CD14-positive monocyte (primary cell): ENCODE measurements at regions not wholly inside any gene's neighbourhood (a gene's known extent, or its start where the extent isn't known, plus 50 kb on each side); places are given as distances from the start of the nearest gene placed in this dataset.

Experiments used
- DNase-seq, 3 donors: peaks; one replicate each; pipeline ENCODE4 v3.0.0-alpha.2; 2011 to 2022
- H2AFZ ChIP-seq: 2 replicates; pipeline ENCODE4 v1.6.0; 2012; ENCODE audit warnings: mild to moderate bottlenecking, low read depth, low read length, inconsistent platforms; ENCODE audit not compliant: insufficient read depth, poor library complexity, severe bottlenecking
- H3K27ac ChIP-seq, 2 donors: 1 replicate in 1 of 2; 2 replicates in 1 of 2; pipeline ENCODE4 v1.5.1; 2012 to 2013; ENCODE audit warnings: low read length in 2 of 2, control low read depth in 1 of 2, inconsistent platforms in 1 of 2, low read depth in 1 of 2, mild to moderate bottlenecking in 1 of 2
- H3K27me3 ChIP-seq, 2 donors: one replicate each; pipeline versions ENCODE4 v1.6.0 to v1.6.1; 2011 to 2013; ENCODE audit warnings: low read length in 2 of 2; ENCODE audit not compliant: control insufficient read depth in 2 of 2, insufficient read depth in 2 of 2
- H3K36me3 ChIP-seq, 2 donors: replicated peaks in 1 of 2; 1 replicate in 1 of 2; 2 replicates in 1 of 2; pipeline versions ENCODE4 v1.5.1 to v1.6.1; 2012 to 2013; ENCODE audit warnings: low read length in 2 of 2, control low read depth in 1 of 2, inconsistent platforms in 1 of 2, mild to moderate bottlenecking in 1 of 2; ENCODE audit not compliant: insufficient read depth in 2 of 2, control insufficient read depth in 1 of 2
- H3K4me1 ChIP-seq, 2 donors: 1 replicate in 1 of 2; 2 replicates in 1 of 2; pipeline versions ENCODE4 v1.5.1 to v1.6.1; 2012 to 2013; ENCODE audit warnings: low read length in 2 of 2, control low read depth in 1 of 2, inconsistent platforms in 1 of 2, mild to moderate bottlenecking in 1 of 2, moderate library complexity in 1 of 2; ENCODE audit not compliant: insufficient read depth in 2 of 2, control insufficient read depth in 1 of 2
- H3K4me2 ChIP-seq: replicated peaks from 2 replicates; pipeline ENCODE3; 2012; ENCODE audit warnings: low read length, moderate library complexity, mild to moderate bottlenecking; ENCODE audit not compliant: poor library complexity, severe bottlenecking; ENCODE audit errors: extremely low read depth
- H3K4me3 ChIP-seq, 3 experiments: fragments of 200-600 bp in 1 of 3; sonication (generic) in 1 of 3; replicated peaks in 1 of 3; 1 replicate in 2 of 3; 2 replicates in 1 of 3; pipeline ENCODE4 v1.5.1; 2011 to 2013; ENCODE audit warnings: low read length in 3 of 3, mild to moderate bottlenecking in 3 of 3, control low read depth in 2 of 3, low read depth in 2 of 3, inconsistent platforms in 1 of 3, moderate library complexity in 1 of 3
- H3K79me2 ChIP-seq: 2 replicates; pipeline ENCODE4 v1.6.0; 2012; ENCODE audit warnings: mild to moderate bottlenecking, control low read depth, inconsistent platforms, low read length, moderate library complexity; ENCODE audit not compliant: insufficient read depth
- H3K9ac ChIP-seq: 2 replicates; pipeline ENCODE4 v1.6.0; 2017; ENCODE audit warnings: low read length, mild to moderate bottlenecking; ENCODE audit not compliant: insufficient read depth, poor library complexity, severe bottlenecking
- H3K9me3 ChIP-seq, 2 donors: replicated peaks in 1 of 2; 1 replicate in 1 of 2; 2 replicates in 1 of 2; pipeline versions ENCODE4 v1.5.1 to v1.6.1; 2012 to 2013; ENCODE audit warnings: low read length in 2 of 2, control low read depth in 1 of 2; ENCODE audit not compliant: control insufficient read depth in 1 of 2, insufficient read depth in 1 of 2
- H4K20me1 ChIP-seq: 2 replicates; pipeline ENCODE4 v1.6.0; 2012; ENCODE audit warnings: mild to moderate bottlenecking, low read length, control low read depth, moderate library complexity; ENCODE audit not compliant: insufficient read depth
- H3K27ac Mint-ChIP-seq, 7 donors: one replicate each; pipeline ENCODE4 v1.8.0; 2020; ENCODE audit warnings: mild to moderate bottlenecking in 7 of 7, mixed read lengths in 7 of 7, moderate library complexity in 6 of 7, inconsistent platforms in 2 of 7
- H3K27me3 Mint-ChIP-seq, 3 donors: one replicate each; pipeline ENCODE4 v1.8.0; 2021 to 2022; ENCODE audit warnings: low read depth in 3 of 3, mild to moderate bottlenecking in 3 of 3, mixed read lengths in 3 of 3, moderate library complexity in 3 of 3, inconsistent platforms in 1 of 3
- H3K36me3 Mint-ChIP-seq, 2 donors: one replicate each; pipeline ENCODE4 v1.8.0; 2020; ENCODE audit warnings: mixed read lengths in 2 of 2, inconsistent platforms in 1 of 2, mild to moderate bottlenecking in 1 of 2
- H3K4me1 Mint-ChIP-seq: one replicate; pipeline ENCODE4 v1.8.0; 2020; ENCODE audit warnings: mild to moderate bottlenecking, mixed read lengths
- H3K4me3 Mint-ChIP-seq, 2 donors: one replicate each; pipeline ENCODE4 v1.8.0; 2020; ENCODE audit warnings: mild to moderate bottlenecking in 2 of 2, mixed read lengths in 2 of 2, moderate library complexity in 1 of 2
- H3K9me3 Mint-ChIP-seq, 7 donors: one replicate each; pipeline ENCODE4 v1.8.0; 2020 to 2022; ENCODE audit warnings: mixed read lengths in 7 of 7, mild to moderate bottlenecking in 6 of 7, moderate library complexity in 6 of 7, inconsistent platforms in 2 of 7
- whole genome bisulfite sequencing: methylation state at CpG from one replicate; pipeline ENCODE4 v1.1.5; 2013; ENCODE audit warnings: missing lambda C conversion rate; ENCODE audit not compliant: insufficient coverage; 5-methylcytosine and 5-hydroxymethylcytosine counted together
- intact Hi-C, 2 donors: fragments of 100-400 bp; cut with micrococcal nuclease; formaldehyde crosslinking; loops; one replicate each; pipeline versions ENCODE4 v1.15.0 to v1.15.1; 2023
- TF ChIP-seq, protein P1 (sequence below): fragments of 200-600 bp; IDR thresholded peaks from one replicate; pipeline ENCODE4 v1.8.0; 2022; ENCODE audit warnings: antibody characterized with exemption, mild to moderate bottlenecking

DNA sequence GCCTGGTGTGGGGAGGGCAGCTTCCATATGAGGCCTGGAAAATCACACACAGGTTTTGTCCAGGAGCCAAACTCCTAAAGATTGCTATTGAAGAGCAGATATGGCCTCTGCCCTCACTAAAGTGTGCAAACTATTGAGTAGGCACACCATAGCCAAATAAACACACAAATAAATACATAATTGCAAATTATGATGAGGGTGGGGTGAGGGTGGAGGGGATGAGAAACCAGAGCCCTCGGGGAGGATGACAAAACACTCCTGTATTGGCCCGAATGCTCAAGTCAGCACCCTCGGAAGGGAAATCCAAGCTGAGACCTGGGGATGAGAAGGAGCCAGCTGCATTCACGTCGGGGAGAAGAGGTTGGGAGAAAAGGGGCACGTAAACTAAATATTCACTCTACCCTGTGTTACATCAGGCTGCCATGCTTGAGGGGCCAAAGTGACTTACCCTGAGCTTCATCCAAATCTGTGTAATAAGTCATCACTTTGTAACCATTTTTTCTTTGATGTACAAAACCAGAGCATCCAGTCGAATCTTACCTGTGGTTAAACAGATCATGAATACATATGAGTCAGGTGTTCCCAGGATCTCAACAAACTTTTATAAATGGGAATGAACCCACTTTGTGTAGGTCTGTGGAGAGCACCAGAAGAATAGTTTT, 73.9 kb upstream of the PCSK1 start:
- H3K9me3 Mint-ChIP-seq = peaks cover 0 to 1% (median 0%) of the 10 kb centered on the region in 7 donors
- peaks cover 1 to 7% (median 5%) of the 10 kb centered on the region in 3 donors for H3K27me3 Mint-ChIP-seq
- H3K9me3 ChIP-seq = no peaks in the 10 kb centered on the region
- WGBS = 100% methylated on average over 2 of the region's 7 CpGs
- no peak for DNase-seq
- H3K27ac Mint-ChIP-seq = no peak overlapping the region
- no peaks in the 10 kb centered on the region for H4K20me1 ChIP-seq
- TF ChIP-seq, protein P1, sequence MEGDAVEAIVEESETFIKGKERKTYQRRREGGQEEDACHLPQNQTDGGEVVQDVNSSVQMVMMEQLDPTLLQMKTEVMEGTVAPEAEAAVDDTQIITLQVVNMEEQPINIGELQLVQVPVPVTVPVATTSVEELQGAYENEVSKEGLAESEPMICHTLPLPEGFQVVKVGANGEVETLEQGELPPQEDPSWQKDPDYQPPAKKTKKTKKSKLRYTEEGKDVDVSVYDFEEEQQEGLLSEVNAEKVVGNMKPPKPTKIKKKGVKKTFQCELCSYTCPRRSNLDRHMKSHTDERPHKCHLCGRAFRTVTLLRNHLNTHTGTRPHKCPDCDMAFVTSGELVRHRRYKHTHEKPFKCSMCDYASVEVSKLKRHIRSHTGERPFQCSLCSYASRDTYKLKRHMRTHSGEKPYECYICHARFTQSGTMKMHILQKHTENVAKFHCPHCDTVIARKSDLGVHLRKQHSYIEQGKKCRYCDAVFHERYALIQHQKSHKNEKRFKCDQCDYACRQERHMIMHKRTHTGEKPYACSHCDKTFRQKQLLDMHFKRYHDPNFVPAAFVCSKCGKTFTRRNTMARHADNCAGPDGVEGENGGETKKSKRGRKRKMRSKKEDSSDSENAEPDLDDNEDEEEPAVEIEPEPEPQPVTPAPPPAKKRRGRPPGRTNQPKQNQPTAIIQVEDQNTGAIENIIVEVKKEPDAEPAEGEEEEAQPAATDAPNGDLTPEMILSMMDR = no peak
- no peaks in the 10 kb centered on the region for H3K4me1 Mint-ChIP-seq
- no peak overlapping the region for H2AFZ ChIP-seq
- intact Hi-C loops = no loop called here
- H3K4me3 ChIP-seq = no peak overlapping the region
- H3K36me3 Mint-ChIP-seq = no peaks in the 10 kb centered on the region
- no peaks in the 10 kb centered on the region for H3K27me3 ChIP-seq
- H3K4me1 ChIP-seq = no peaks in the 10 kb centered on the region
- H3K4me2 ChIP-seq = no peak overlapping the region
- no peaks in the 10 kb centered on the region for H3K79me2 ChIP-seq
- no peak overlapping the region for H3K27ac ChIP-seq
- H3K4me3 Mint-ChIP-seq = no peak overlapping the region
- no peak overlapping the region for H3K9ac ChIP-seq
- no peaks in the 10 kb centered on the region for H3K36me3 ChIP-seq

- WGBS = no CpG with 5 or more reads among the region's 1 CpG
- H3K36me3 Mint-ChIP-seq = no peaks in the 10 kb centered on the region
- no peak for DNase-seq
- Histone ChIP-seq H3K36me3 (no peaks in the 10 kb centered on the region), H3K27me3 (no peaks in the 10 kb centered on the region), H3K9me3 (no peaks in the 10 kb centered on the region), H2AFZ (no peak overlapping the region), H4K20me1 (no peaks in the 10 kb centered on the region), H3K27ac (no peak overlapping the region), H3K4me2 (no peak overlapping the region), H3K79me2 (no peaks in the 10 kb centered on the region), H3K4me1 (no peaks in the 10 kb centered on the region), H3K9ac (no peak overlapping the region), H3K4me3 (no peak overlapping the region)
- intact Hi-C loops = no loop called here
- no peaks in the 10 kb centered on the region for H3K4me1 Mint-ChIP-seq
- no peak overlapping the region for H3K4me3 Mint-ChIP-seq
- H3K27me3 Mint-ChIP-seq = peaks cover 4 to 6% (median 5%) of the 10 kb centered on the region in 3 donors
- no peaks in the 10 kb centered on the region for H3K9me3 Mint-ChIP-seq
- no peak overlapping the region for H3K27ac Mint-ChIP-seq
- TF ChIP-seq, protein P1 = no peak
These were observed 76.3 kb upstream of the PCSK1 start for GRCh38 chr5:96509316-96509715.
